HG03066 (cell line): ENCODE measurements at regions not wholly inside any gene's neighbourhood (a gene's known extent, or its start where the extent isn't known, plus 50 kb on each side); places are given as distances from the start of the nearest gene placed in this dataset.

Experiments used
- ATAC-seq: cut with Tn5 transposase; IDR thresholded peaks from one replicate; pipeline ENCODE4 v1.9.1; 2021; ENCODE audit warnings: low read depth; ENCODE audit not compliant: unreplicated experiment

DNA sequence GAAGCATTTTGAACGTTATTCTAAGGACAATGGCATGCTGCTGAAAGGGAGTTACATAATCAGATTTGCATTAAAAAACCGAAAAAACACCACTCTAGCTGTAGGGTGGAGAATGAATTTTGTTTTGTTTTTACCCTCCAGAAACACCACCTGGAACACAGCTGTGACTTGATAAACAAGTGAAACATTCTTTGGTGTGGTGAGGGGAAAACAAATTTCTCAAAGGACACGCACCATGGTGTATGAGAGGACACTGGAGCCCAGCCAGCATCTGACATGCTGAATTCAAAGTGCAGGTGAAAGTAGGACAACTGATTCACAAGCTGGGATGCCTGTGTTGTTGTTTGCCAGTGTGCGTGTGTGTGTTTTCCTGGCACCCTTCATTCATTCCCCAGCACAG lies 554.5 kb upstream of the TBL1XR1 start:
- no peak for ATAC-seq

DNA sequence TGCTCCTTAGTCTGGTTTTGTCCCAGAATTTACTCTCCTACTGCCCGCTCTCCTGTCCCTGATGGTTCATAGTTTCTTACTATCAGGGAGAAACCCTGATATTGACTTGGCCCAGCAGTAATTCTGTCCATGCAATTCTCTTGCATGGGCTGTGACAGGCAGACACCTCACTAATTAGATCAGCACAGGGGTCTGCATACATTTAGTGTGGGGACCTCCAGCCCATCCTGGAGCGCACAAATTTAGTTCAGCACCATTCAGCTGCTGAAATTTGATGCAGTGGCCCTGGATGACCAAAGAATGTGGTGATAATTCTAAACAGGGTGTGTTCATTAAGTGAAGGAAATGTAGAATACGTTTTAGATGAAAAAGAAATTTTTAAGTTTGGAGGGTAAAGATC lies 555.5 kb upstream of the TBL1XR1 start:
- no peak for ATAC-seq

DNA sequence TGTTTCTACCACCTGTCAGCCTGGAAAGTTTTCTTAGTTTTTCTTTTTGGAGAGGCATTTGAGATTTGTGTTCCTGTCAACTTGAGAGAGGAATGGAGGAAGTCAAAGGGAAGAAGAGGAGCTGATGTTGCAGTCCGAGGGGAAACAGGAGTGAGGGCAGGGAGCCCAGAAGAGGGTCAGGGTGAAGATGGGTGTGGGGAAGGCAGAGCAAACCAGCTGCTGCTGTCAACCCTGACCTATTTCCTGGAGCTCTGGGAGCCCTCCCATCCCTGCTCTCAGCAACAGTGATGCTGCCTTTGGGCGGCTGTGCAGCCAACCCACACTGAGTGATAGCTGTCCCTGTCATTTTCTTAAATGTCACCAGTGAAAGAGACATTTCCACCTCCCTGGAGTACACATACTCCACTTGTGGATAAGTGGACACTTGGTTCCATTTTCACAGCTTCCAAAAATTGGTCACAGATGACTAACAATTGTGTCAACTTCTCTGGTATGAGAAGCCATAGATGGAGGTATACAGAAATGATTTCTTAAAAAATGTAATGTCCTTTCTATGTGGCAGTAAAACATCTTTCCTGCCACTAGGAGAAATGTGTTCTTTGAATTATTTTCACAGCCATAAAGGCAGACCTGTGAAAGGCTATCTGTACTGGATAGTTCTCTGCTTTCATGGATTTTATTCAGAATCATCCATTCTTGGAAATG lies 556.3 kb upstream of the TBL1XR1 start:
- no peak for ATAC-seq

DNA sequence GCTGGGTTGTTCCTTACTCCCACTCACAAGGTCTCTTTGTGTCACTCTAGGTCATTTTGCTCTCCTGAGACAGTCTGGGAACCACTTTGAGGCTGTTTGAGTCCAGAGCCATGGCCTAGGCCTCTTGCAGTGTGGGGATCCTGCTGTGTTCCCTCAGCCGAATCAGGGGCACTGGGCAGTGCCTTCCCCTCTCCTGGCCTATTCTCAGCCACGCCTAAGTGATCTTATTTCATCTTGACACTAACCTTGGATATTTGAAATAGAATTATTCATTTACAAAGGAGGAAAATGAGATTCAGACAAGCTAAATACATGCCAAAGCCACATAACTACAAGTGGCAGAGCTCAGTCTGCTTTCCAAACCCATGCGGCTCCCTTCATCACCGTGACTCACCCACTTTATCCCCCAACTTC lies 557.2 kb upstream of the TBL1XR1 start:
- ATAC-seq = no peak

DNA sequence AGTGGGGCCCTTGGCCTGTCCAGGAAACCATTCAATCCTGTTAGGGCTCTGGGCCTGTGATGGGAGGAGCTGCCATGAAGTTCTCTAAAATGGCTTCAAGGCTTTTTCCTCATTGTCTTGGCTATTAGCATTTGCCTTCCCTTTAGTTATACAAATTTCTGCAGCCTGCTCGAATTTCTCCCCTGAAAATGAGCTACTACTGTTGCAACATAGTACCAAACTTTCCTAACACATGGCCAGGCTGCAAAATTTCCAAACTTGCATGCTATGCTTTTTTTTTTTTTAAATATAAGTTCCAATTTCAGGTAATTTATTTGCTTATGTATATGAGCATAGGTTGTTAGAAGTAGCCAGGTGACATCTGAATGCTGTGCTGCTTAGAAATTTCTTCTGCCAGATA lies 560.8 kb upstream of the TBL1XR1 start:
- ATAC-seq = no peak

DNA sequence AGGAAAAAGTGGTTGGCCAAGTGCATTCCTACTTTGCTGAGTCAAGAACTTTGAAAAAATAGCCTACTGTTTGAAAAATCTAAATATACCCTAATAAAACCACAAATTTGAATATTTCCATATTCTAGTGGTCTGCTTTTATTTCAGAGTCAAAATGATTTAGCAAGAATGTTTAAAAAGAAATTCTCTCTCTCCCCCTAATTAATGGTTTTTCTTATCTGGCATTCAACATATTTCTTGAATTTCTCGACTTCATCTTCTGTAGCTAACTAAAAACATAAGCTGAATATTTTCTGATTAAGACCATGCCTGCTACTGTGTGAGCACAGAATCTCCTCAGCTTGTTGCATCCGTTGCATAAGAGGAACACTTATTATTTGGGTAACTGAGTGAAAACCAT lies 563.5 kb upstream of the TBL1XR1 start:
- ATAC-seq = no peak

DNA sequence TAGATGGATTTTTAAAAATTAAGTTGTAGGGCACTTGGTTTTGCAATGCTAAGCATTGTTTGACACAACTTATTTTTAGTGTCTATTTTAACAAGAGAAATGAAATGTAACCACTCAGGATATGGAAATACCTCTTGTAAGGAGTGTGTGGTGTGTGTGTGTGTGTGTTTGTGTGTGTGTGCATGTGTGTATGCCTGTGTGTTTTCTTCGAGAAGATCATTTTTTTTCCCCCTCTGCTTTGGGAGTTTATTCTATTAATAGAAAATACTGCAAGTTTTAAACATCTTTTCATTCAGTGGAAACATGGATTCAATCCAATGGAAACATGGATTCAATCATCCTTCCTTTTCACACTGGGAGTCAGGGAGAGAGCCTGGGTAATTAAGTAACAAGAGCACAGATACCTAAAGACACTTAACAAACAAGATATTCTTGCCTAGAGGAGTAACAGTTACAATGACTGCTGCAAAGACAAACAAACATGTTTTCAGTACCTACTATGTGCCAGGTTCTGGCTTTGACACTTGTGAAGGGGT lies 567.2 kb upstream of the TBL1XR1 start:
- no peak for ATAC-seq

DNA sequence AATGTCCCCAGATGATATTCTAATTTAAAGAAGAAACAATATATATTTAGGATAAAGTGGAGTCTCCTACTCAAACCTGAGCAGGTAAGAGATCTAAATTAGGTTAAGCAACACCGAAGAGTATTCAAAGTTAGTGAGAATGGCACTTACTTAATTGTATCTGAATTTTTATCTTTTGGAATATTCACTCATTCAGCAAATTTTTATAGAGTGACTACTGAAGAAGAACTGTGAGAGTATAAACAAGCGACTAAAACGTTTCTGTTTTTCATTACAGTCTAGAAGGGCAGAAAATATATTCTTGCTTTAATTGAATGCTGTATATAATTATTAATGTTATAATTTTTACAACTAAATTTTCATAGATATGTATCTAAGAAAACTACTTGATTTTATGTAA lies 567.7 kb upstream of the TBL1XR1 start:
- ATAC-seq = no peak

DNA sequence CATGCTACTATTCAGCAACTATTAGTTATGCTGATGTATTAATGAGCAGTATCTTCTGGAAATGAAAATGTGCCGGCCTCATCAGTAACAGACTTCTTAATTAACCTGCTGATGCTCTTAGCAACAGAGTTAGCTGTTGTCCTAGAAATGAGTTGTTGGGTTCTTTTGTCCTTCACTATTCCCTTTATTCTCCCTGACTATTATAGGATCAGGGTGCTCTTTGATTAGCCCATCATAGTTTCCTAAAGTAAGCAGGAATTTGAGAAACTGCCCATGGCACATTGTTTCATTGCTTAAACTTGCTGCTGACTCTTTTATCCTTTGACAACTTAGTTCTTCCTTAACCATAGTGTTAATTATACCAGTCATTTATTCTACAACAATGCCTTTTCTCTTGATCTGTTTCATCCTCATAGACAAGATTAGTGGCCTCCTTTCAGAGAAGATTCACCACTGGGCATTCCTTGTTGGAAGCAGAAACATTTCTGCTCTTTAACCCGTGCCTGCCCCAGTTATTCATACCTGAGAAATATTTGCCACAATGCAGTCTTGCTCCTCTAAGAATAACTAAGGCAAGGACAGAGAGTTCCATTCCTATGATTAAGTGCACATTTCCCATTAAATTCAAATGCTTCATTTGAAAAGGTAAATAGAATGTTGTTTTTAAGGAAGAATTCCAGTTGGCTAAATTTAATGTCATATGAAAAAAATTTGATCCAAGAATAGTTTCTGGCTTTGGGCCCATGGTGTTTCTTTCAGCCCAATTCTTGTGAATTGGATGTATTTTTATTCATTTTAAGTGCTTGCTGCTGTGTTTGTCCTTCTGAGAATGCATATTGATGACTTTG lies 573.3 kb upstream of the TBL1XR1 start:
- no peak for ATAC-seq

DNA sequence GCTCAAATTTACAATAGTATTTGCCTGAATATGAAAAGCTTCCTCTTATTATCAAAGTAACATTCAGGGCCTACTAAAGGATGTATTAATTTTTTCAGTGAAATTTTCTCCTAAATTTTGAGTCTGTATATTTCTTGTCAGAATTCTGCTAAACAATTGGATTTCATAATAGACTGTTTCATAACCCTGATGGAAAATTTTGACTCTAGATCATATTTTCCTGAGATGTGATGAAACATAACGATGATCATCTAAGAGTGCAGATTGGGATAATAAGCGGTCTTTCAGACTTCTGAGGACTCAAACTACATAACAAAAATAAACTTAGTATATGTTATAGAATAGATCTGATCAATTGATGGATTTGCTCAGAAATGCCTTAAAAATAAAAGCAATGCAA lies 574.5 kb upstream of the TBL1XR1 start:
- no peak for ATAC-seq

DNA sequence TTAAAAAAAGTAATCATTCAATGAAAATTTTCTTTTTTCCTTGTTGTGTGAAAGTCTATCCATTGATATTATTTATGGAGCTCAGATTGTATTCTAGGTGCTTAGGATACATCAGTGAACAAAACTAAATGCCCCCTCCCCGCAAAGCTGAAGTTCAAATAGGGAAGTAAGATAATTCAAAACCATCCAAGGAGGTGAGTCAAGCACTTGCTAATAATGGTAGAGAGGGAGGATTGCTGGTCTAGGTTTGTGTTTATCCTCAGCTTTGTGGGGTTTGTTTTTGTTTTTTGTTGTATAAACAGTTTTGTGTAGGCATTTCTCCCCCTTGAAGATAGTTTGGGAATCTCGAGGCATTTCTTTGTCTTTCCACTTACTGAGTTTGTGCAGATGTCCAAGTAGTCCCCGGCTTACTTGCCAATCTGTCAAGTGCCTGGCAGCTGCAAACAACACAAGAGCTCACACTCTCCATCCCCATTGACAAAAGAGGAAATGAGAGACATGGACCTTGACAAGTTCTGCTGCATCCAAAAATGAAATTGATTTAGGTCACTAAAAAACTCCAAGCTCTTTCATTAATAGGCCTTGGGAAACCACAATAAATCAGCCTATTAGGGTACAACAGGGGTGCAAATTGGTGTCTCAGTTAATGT lies 575.8 kb upstream of the TBL1XR1 start:
- no peak for ATAC-seq

DNA sequence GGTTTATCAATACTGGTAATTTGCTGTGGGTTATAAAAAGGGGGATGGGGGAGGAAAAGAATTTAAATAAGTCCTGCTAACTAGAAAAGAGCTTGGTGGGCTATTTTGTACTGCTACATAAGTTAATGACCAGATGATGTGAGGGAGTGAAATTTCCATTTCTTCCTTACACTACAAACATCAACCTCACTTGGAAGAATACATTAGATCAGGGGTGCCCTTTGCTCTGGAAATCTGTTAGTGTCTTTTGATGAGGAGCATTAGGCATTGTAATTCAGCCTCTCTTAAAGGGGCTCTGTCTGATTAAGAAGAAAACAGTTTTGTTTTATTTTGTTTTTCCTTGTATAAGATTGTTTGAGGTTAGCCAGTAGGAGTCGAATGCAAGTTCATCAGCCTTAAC lies 576.4 kb upstream of the TBL1XR1 start:
- ATAC-seq = no peak

DNA sequence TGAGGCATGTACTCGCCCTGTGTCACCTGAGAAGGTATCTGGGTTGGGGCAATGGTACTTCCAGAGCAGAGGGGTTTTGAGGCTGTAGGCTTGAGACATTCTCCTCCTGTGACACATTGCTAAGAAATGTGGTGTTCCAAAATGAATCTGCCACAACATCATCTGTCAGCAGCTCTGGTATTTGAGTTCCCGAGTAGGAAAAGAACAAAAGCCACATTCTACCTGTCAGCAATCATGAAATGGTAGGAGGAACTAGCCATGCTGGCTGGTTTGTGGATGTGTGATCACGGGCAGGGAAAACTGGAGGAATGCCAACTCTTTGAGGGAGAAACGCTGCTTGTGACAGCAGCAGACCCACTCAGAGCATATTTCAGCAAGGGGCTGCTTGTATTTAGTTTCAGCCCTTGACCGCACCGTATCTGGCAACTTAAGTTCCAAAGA lies 579.4 kb upstream of the TBL1XR1 start:
- ATAC-seq = no peak

DNA sequence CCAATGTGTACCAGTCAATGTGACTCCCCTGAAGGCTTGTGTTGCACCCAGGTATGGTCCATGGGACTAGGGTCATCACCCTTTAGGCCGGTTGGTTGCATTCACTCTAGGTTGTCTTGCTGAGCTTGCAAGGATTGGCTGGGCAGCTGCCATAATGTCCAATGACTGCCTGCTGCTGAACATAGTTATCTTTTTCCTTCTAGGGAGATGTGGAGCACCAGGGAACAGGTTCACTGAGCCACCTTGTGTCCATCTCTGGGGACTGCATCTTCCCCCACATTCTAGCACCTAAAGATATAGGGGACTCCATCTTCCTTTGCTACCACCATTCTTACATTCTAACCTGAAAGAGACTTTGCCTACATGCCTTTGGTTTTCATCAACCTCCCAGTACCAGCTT lies 580.4 kb upstream of the TBL1XR1 start:
- ATAC-seq = peak; percentile 93

DNA sequence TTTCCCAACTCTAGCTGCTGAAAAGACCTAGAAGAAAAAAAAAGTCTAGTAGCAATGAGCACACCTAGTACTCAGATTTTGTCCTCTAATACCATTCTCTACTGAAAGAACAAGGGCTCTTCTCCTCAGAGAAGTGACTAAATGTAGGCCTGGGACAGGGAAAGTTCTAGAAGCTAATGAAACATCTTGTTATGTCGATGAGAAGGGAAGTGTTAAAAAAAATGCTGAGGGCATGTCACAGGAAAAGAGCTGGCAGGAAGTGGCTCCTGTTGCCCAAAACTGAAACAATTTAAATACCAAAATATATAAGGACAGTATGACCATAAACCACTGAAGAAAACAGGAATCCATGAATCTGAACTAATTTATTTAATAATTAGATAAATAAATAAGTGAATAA lies 581.4 kb upstream of the TBL1XR1 start:
- no peak for ATAC-seq

DNA sequence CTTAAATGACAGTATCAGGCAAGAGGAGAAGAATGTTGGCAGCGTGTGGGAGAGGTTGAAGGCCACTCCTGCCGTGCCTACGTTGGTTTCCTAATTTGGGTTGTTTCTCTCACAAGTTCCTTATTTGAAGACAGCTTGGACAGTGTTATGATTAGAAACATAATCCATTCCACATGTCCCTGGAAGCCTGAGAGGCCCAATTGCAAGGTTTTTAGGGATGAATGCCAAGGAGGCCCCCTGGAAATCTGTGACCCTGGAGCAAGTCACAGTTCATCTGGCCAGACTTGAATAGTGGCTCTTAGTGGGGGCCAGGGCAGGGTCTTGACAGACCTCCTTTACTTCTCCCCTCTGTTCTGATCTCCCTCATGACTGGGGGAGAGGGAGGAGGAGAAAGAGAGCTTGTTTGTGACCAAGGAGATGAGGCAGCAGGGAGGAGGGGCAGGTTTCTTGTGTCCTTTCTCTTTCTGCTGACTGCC lies 584.4 kb upstream of the TBL1XR1 start:
- ATAC-seq = no peak

DNA sequence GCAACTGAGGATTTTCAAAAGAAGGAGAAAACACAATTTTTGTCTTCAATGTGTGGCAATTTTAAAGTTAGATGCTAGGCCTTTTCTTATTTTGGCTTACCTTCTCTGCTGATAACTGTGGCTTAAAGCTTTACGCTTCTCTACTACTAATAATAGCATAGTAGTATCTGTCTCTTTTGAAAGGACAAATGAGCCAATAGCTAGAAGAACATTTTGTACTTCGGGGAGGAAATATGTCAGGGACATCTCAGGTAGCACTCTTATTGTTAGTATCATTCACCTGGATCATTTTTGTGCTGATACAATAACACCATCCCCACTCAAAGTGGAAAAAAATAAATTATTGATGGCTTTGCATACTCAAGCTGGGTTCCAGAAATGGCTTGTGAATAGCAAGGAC lies 586.1 kb upstream of the TBL1XR1 start:
- no peak for ATAC-seq

DNA sequence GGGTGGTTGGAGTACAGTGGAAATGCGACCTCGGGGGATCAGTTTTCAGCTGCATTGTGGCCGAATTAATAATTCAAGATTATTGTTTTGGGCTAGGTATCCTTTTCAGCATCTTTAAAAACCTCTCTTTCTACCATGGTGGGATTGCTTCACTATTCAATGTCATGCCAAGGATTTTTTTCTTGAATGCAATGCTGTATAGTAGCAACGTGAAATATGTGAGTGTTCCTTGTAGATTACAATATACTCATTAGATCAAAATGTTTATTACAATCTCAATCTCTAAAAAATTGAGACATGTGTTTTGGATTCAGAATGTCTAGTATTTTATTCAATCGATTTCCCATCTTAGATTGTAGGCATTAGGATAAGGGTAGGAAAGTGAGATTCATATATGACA lies 586.5 kb upstream of the TBL1XR1 start:
- ATAC-seq = no peak

DNA sequence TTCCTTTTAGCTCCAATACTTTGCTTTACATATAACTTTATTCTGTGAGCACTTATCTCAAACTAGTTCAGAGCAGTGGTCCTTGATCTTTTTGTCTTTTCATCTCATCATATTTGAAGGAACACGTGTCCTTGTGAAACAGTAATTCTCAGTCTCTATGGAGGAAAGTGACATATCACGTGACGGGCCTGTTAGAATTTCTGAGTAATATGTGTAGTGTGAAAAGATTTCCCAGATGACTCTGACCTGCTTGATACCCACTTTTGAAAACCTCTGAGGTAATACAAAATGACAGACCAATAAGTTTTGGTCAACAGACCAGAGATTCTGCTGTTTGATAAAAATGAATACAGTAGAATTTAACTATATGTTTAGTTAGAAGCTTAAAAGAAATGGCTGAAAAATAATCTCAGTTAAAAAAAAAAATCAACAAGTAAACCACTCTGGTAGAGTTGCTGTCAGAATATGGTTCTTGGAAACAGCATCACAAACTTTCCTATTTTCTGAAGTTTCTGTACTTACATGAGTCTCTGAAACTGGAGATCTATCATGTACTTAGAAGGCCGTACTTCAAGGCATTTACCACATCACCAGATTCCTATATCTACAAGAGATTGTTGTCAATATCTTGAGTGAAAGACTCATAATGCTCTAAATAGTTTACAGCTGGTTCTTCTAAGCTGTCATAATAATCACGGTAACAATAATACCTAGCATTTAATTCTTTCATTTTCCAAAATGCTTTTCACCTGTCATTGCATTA lies 590.2 kb upstream of the TBL1XR1 start:
- no peak for ATAC-seq

DNA sequence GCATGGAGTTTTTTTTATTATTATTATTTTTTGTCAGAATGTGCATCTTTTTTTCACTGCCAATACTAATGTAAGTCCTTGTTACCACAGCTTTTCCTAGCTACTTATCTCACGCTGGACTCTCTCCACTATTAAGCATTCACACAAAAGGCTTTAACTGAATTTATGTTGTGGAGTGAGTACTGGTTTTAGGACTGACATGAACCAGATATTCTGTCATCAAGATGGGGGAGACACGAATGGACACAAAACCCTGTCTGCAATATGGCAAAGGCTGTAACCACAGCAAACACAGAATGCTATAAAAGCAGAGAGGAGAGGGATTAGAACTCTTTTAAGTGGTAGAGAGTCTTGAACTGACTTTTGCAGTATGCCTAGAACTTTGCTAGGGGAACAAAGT lies 592.2 kb upstream of the TBL1XR1 start:
- ATAC-seq = no peak
